EH (cell line): ENCODE measurements at regions not wholly inside any gene's neighbourhood (a gene's known extent, or its start where the extent isn't known, plus 50 kb on each side); places are given as distances from the start of the nearest gene placed in this dataset.
"Not testable (repeated sequence)": the region's sequence is repeated elsewhere in the genome, so short reads cannot be mapped to it uniquely, and the experiment has no call there.

Source experiments
- DNase-seq: peaks from one replicate; pipeline ENCODE4 v3.0.0-alpha.2; 2015; ENCODE audit warnings: low read depth

- no peak for DNase-seq
Observed at GRCh38 chr14:54010981-54011380, 54.4 kb upstream of the BMP4 start.

- DNase-seq: no peak
Observed at GRCh38 chr14:54023027-54023426, 66.4 kb upstream of the BMP4 start.

DNA sequence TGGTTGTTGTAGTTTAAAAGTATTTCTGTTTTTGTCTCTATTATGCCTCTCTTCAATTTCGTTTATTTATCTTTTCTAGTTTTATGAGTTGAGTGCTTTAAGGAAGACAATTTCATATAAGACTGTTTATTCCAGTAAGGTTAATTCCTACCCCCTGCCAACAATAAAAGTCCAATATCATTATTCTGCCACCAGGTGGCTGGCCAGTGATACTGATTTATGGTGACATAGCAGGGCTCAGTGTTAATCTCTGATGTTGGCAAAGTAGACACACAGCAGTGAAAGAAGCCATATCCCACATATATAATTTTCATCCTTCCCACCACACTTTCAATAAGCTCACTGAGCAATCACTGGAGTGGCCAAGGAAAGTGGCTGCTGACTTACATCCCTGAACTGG, 69.0 kb upstream of the BMP4 start:
- DNase-seq: peak; percentile 53

DNA sequence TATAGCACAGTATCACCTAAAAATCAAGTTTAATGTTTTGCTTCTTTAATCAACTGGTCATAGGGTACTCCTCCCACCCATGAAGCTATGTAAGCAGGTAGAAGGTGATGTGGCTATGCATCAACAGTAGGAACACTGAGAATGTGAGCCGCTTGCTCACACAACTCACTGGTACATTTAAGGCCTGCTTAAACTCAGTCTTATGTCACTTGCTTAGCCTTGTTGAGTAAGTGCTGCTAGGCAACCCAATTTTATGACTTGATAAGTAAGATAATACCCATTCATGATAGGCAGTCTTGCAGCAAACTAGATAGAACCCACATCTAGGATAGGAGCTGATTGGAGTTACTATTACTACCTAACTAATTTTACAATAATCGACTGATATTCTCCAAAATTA, 70.0 kb upstream of the BMP4 start:
- peak; percentile 4 for DNase-seq

DNA sequence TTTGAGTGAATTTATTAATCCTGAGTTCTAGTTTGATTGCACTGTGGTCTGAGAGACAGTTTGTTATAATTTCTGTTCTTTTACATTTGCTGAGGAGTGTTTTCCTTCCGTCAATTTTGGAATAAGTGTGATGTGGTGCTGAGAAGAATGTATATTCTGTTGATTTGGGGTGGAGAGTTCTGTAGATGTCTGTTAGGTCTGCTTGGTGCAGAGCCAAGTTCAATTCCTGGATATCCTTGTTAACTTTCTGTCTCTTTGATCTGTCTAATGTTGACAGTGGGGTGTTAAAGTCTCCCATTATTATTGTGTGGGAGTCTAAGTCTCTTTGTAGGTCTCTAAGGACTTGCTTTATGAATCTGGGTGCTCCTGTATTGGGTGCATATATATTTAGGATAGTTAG, 74.4 kb upstream of the BMP4 start:
- DNase-seq: not testable (repeated sequence)

GRCh38 chr14:54033285-54033684, 76.7 kb upstream of the BMP4 start:
- DNase-seq: not testable (repeated sequence)

- DNase-seq: no peak
Observed at GRCh38 chr14:54038724-54039123, 82.1 kb upstream of the BMP4 start.

DNA sequence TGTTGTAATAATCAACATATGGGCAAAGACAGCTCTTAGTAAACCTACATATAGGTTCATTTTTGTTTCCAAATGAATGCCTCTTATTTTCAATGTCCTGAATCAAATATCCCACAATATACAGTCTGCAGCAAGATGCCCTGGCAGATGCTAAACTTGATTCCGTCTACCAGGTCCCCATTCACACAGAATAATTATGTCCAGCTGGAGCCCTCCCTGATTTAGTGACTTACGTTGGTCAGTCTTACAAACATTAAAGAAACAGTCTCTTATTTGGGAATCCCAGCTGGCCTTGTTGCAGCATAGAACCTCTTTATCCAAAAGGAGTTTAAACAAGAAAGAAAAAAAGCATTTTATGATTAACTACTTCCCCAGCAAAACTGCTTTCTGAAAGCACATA, 82.7 kb upstream of the BMP4 start:
- no peak for DNase-seq

DNA sequence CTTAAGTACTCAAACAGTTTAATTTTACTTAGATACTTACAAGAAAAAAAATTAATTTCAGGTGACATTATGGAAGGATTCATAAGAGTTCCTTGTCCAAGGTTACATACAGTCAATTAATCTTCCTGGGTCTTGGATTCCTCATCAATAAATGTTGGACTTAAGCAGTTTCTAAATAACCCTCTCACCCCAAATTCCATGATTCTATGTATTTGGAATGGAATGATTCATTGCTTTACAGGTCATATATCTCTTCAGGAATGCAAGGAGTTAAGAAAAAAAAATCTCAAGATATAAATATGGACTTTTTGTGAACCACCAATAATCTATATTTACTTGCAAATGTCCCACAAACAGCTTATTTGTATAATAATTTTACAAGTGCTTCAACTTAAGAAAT, 84.2 kb upstream of the BMP4 start:
- DNase-seq: peak; percentile 34

DNA sequence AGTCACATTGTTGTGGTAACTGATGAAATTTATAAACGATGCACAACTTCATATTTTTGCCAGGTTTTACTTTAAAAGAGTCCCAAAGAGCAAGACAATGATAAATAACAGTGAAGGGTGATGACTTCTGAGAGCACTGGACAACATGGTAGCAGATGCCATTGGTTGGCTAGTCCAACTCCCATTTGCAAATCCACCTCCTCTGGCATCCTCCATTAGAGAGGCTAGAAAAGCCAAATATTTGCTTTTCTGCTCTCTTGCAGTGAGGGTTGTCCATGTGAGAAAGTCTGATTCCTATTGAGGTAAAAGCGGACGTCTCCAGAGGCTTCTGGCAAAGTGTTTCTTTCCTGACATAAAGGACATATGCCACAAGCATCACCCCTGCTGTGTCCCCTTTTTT, 89.6 kb upstream of the BMP4 start:
- DNase-seq: no peak

DNA sequence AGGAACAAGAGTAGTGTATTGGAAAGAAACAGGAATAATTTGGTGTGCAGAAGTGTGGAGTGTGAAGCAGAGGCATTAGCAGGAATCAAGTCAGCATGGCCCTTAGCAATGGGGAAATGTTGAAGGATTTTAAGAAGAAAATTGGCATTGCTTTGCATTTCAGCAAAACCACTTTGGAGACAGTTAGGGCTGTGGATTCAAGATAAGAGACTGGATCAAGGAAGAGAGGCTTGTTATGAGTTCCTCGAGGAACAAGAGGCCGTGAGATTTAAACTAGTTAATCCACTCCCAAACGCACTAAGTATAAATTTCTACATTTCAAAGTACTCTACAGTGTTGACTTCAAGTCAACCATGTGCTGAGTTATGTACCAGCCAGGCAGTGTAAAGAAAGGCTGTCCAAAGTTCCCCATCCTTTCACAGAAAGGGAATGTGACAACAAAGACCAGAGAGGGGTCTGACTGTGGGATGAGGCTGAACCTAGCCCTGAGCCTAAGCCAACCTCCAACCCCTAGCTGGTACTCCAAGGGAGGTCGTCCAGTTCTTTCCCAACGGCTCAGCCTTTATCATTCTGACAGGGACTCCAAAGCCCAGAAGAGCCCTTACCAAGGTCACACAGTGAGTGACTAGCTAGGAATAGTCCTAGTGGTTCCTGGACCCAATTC, 91.2 kb upstream of the BMP4 start:
- no peak for DNase-seq

- no peak for DNase-seq
Observed at GRCh38 chr14:54048311-54048710, 91.7 kb upstream of the BMP4 start.

GRCh38 chr14:54048736-54049135, 92.1 kb upstream of the BMP4 start:
- no peak for DNase-seq

- DNase-seq: no peak
Observed at GRCh38 chr14:54050759-54051158, 94.1 kb upstream of the BMP4 start.

DNA sequence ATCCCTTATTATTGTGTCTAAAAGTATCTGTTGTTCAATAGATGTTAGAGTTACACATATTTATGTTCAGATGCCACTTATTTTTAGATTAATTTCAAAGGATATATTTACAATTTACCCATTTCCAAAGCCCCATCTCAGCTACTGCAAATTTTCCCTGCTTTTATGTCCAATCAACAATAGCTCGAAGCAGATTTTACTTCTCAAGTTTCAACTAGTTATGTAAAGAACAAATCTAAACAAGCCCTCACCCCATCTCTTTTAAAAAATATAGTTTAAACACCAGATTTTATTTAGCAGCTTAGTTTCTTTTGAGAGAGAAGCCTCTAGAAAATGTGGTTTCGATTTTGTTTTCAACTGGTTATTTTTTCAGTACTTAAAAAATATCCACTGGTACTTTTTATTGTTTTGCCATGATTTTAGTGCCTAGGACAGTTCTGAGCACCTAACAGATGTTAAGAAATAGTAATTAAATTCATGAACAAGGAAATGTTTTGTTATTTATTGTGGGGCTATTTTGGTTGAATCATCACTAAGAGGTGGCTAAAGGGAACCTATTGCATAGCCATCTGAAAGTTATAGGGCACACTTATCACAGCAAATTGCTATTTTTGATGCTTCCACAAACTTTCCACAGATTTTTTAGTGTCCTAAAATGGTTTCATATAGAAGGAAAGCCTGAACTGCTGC, 96.2 kb upstream of the BMP4 start:
- no peak for DNase-seq

- no peak for DNase-seq
Observed at GRCh38 chr14:54053386-54053745, 96.7 kb upstream of the BMP4 start.

DNA sequence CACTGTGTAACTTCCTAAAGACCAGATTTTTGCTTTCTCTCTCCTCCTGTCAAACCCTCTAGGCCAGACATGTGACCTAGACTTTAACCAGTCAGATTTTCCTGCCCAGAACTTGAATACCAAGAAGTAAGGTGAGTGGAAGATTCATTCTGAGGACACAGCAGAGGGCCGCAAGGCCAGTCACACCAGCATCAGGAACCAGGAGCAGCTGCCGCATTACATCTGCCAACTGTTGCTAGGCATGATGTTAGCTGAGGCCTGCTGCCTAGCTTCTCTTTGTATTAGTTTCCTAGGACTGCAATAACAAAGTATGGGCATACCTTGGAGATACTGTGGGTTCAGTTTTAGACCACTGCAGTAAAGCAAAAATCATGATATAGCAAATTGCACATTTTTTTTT, 101.9 kb upstream of the BMP4 start:
- no peak for DNase-seq

GRCh38 chr14:54083549-54084239, 127.1 kb upstream of the BMP4 start:
- DNase-seq: no peak

- peak; percentile 52 for DNase-seq
Observed at GRCh38 chr14:54085232-54085761, 128.7 kb upstream of the BMP4 start.

- peak; percentile 32 for DNase-seq
Observed at GRCh38 chr14:54085841-54086240, 129.2 kb upstream of the BMP4 start.

- no peak for DNase-seq
Observed at GRCh38 chr14:54086767-54087166, 130.1 kb upstream of the BMP4 start.

GRCh38 chr14:54087376-54087775, 130.8 kb upstream of the BMP4 start:
- no peak for DNase-seq

DNA sequence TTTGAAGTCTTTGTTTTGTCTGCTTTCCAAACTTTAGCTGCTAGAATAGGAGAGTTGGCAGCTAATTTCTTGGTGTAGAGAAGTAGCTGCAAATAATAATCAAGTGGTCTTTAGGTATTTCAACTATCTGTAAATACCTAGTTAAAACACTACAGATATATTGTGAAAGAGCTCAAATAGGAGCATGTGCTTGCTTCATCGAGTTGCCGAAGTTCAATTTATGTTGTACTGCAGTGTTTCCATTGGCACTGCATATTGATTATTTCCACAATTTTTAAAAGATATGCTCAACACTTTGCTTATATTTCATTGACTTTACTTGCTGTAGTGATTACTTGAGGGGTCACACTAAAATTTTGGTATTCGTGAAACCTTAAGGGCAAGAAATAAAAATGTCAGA, 131.6 kb upstream of the BMP4 start:
- DNase-seq: no peak
